Stimulated activated CD4-positive, alpha-beta T cell treated with anti-CD3 and anti-CD28 coated beads, Interleukin-1b, Interleukin-23, amount 100 ng/mL, for 1 hour (primary cell): ENCODE measurements at regions not wholly inside any gene's neighbourhood (a gene's known extent, or its start where the extent isn't known, plus 50 kb on each side); places are given as distances from the start of the nearest gene placed in this dataset.

Experiments
- DNase-seq, 2 donors: peaks; one replicate each; pipeline ENCODE4 v3.0.0-alpha.2; 2020; ENCODE audit warnings: low read depth in 2 of 2

DNA sequence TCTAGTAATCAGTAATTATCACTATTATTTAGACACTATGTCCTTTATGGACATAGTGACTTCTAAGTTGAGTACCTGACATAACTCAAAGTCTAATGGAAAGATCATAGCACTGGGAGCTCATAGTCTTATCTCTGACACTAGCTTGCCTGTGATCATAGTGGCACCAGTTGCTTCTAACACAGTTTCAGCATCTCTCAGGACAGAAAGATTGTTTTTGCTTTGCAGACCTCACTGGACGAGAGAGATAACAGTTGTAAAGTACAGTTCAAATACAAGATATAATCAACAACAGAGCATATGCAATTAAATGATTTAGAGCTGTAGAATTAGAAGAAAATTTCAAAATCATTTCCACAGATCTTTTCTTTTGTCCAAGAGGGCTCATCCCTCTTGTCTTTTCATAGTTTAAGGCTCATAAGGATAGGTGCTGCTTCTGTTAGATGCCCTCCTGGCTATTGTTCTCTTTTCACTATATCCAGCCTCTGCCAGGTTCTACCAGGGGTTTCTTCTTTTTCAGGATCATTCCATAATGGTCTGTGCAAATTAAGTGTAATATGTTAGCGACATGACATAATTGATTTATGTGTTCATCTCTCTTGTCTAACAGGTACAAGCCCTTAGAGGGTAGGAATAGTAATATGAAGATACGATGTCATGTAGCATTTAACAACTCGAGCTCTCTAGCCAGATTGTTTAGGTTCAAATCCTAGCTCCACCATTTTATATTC lies 1175.4 kb upstream of the TENM4 start:
- DNase-seq = no peak

- no peak for DNase-seq
These were observed 1172.8 kb upstream of the TENM4 start for GRCh38 chr11:80613655-80614054.

- no peak for DNase-seq
These were observed 1169.7 kb upstream of the TENM4 start for GRCh38 chr11:80610516-80610915.

GRCh38 chr11:80603472-80603871 lies 1162.6 kb upstream of the TENM4 start:
- DNase-seq = no peak

DNA sequence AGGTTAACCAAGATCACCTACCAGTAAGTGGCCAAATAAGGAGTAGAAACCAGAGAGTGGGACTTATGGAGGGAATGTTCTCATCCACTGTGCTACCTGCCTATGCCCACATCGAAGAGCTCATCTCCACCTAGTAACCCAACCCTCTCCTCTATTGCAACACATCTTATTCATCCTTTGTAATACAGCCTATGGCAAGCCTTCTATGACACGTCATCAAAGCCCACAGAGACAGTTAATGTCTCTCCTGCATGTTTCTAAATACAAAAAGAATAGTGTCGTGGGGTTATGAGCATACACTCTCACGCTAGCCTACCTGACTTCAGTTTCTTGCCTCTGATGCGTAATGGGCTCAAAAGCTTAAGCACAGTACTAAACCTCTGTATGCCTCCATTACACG lies 1158.1 kb upstream of the TENM4 start:
- no peak for DNase-seq

GRCh38 chr11:80596291-80596810 lies 1155.5 kb upstream of the TENM4 start:
- no peak for DNase-seq

- no peak for DNase-seq
These were observed 1154.2 kb upstream of the TENM4 start for GRCh38 chr11:80595011-80595410.

- DNase-seq = no peak
These were observed 1153.0 kb upstream of the TENM4 start for GRCh38 chr11:80593648-80594374.

GRCh38 chr11:80592546-80592945 lies 1151.7 kb upstream of the TENM4 start:
- no peak for DNase-seq

GRCh38 chr11:80587906-80588305 lies 1147.1 kb upstream of the TENM4 start:
- DNase-seq = no peak

GRCh38 chr11:80586464-80586863 lies 1145.6 kb upstream of the TENM4 start:
- DNase-seq = no peak

GRCh38 chr11:80584661-80585060 lies 1143.8 kb upstream of the TENM4 start:
- DNase-seq = no peak

DNA sequence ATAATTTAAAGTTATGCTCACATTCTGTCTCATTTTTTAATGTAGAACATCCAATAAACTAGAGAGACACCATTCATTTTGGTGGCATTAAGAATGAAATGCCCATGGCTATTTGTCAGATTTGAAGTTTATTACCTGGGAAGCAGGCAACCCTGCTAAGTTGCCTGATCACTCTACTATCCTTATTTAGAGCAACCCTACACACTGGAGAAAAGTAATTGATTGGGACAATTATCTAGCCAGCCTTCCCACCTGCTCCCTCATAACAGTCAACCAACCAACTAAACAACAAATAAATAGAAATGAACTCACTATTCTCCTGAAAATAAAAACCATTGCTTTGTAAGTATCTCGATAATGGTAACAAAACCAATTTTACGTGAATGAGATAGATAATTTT lies 1129.0 kb upstream of the TENM4 start:
- DNase-seq = no peak

GRCh38 chr11:80565231-80565630 lies 1124.4 kb upstream of the TENM4 start:
- no peak for DNase-seq

GRCh38 chr11:80562523-80563125 lies 1121.8 kb upstream of the TENM4 start:
- DNase-seq = no peak

DNA sequence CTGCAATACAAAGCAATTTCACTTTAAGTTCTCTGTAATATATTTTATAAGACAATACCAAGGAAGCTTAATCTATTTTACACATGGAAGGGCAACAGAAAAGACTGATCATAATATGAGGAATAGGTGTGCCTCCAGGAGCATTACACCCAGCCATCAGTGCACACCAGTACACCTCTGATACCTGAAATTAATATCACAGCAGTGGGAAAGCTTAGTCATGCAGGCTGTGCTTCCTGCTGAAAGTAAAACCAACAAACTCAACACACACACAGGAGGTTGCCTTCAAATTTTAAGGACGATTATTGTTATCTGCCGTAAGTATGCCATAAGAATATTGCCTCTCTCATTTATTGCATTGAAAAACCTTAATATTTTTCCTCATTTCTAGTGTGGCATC lies 1119.1 kb upstream of the TENM4 start:
- DNase-seq = no peak

DNA sequence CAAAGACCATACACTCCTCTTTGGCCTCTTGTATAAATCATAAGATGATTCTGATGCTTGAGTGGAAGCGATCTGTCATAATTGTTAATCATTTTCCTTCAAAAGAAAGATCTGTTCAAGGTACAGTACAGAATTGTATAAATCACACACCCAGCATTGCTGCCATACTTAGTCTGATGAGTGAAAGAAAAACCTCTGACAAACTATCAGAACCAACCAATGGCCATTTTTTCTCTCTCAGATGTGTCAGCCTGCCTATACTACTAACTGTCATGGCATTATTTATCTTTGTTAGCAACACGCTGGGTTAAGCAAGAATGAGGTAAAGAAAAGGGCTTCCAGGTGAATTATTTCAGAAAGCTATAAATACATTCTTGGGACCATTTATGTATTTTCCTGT lies 1112.7 kb upstream of the TENM4 start:
- DNase-seq = no peak

DNA sequence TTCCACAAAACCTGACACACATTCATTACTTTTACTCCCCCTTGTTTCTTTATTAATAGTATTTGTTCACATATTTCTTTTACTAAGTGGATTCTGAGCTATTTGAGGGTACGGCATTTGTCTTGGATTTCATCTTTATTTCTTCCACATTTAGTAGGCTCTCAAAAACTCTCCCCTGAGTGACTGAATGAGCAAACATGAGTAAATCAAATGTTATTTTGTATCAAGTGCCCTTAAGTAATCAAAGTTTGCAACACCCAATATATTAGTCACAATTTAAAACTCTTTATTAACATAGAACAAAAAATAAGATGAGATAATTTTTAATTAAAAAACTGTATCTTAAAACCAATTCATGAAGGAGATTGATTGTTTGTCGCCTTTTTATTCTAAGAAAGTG lies 1101.9 kb upstream of the TENM4 start:
- DNase-seq = no peak

- no peak for DNase-seq
These were observed 1097.2 kb upstream of the TENM4 start for GRCh38 chr11:80538040-80538439.

GRCh38 chr11:80533463-80533862 lies 1092.6 kb upstream of the TENM4 start:
- no peak for DNase-seq

- no peak for DNase-seq
These were observed 1091.9 kb upstream of the TENM4 start for GRCh38 chr11:80532633-80533232.

GRCh38 chr11:80529726-80530125 lies 1088.9 kb upstream of the TENM4 start:
- no peak for DNase-seq
